Neural cell (in vitro differentiated cells): ENCODE measurements at regions not wholly inside any gene's neighbourhood (a gene's known extent, or its start where the extent isn't known, plus 50 kb on each side); places are given as distances from the start of the nearest gene placed in this dataset.

Source experiments
- CTCF ChIP-seq: fragments of 450-650 bp; IDR thresholded peaks from 2 replicates; pipeline ENCODE4 v1.5.1; 2014; ENCODE audit warnings: antibody characterized with exemption, mild to moderate bottlenecking, moderate library complexity; ENCODE audit not compliant: poor library complexity, severe bottlenecking
- POLR2AphosphoS5 ChIP-seq: IDR thresholded peaks from 2 replicates; pipeline ENCODE4 v1.6.1; 2012
- RAD21 ChIP-seq: fragments of 450-650 bp; conservative IDR thresholded peaks from 2 replicates; pipeline ENCODE4 v1.6.1; 2014; ENCODE audit warnings: antibody characterized with exemption, mild to moderate bottlenecking, moderate library complexity

DNA sequence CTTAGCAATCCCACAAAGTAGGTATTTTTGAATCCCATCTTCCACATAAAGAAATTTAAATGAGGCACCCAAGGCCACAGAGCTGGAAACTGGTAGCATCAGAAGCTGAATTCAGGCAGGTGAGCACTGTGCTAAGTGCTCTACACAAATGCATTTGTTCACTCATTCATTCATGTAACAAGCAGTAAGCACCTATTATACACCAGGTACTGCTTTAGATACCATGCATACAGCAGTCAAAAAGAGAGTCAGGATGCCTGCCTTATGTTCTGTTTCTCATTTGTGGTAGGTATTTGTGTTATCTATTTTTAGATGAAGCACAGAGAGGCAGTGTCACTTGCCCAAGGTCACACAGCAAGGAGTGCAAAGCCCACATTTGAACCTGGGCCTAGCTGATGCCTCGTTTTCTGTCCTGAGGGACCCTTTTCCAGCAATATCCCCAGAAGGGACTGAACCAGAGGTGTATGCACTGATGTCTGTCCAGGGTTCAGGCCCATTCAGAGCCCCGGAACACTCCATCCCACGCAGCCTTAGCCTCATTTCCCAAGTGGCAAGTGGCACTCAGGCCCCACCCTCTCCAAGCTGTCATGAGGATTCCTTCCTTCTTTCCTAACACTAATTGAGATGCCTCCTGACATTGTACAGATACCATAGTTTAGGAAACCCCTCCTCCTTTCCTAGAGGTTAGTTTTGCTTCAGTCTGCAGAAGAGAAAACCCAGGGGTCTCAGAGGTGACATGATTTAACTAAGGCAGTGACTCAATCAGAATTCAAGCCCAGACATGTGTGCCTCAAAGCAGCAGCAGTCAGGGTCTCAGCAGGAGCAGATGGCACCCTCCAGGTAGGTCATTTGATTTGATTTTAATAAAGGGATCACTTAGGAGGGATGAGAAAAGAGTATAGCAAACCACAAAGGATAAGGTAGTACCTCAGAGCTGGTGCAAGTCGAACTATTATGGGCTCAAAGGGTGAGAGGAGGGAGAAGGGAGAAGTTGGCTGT, 61.2 kb upstream of the SIRPA start:
- TF ChIP-seq CTCF (no peak), POLR2AphosphoS5 (no peak), RAD21 (no peak)
